Activated CD8-positive, alpha-beta T cell treated with anti-CD3 and anti-CD28 coated beads for 36 hours (primary cell): ENCODE measurements at regions not wholly inside any gene's neighbourhood (a gene's known extent, or its start where the extent isn't known, plus 50 kb on each side); places are given as distances from the start of the nearest gene placed in this dataset.

Experiments used
- ATAC-seq: fragments of 200-7000 bp; cut with Tn5 transposase; one replicate; pipeline ENCODE4 v1.10.0; 2021; ENCODE audit warnings: mild to moderate bottlenecking, moderate library complexity
- CTCF ChIA-PET: fragments of 350-600 bp; sonication (Branson Sonifier 250); formaldehyde crosslinking; loops from one replicate; lab custom pipeline; 2021; ENCODE audit warnings: antibody characterized with exemption; lab: Charles Lee
- POLR2A ChIA-PET: fragments of 350-600 bp; sonication (Branson Sonifier 250); formaldehyde crosslinking; loops from one replicate; lab custom pipeline; 2021; ENCODE audit warnings: antibody characterized with exemption; lab: Charles Lee
- DNase-seq: peaks from one replicate; pipeline ENCODE4 v3.0.0-alpha.2; 2020
- H3K27ac Mint-ChIP-seq: one replicate; pipeline ENCODE4 v1.8.0; 2021; ENCODE audit warnings: mild to moderate bottlenecking, mixed read lengths
- H3K27me3 Mint-ChIP-seq: one replicate; pipeline ENCODE4 v1.8.0; 2021; ENCODE audit warnings: mixed read lengths
- H3K36me3 Mint-ChIP-seq: one replicate; pipeline ENCODE4 v1.8.0; 2021; ENCODE audit warnings: low read depth, mixed read lengths
- H3K4me1 Mint-ChIP-seq: one replicate; pipeline ENCODE4 v1.8.0; 2021; ENCODE audit warnings: low read depth, mixed read lengths
- H3K4me3 Mint-ChIP-seq: one replicate; pipeline ENCODE4 v1.8.0; 2021; ENCODE audit warnings: mild to moderate bottlenecking, moderate library complexity, mixed read lengths
- H3K9me3 Mint-ChIP-seq: one replicate; pipeline ENCODE4 v1.8.0; 2021; ENCODE audit warnings: mixed read lengths
- CTCF ChIP-seq: fragments of 200-600 bp; IDR thresholded peaks from one replicate; pipeline ENCODE4 v1.8.0; 2022; ENCODE audit warnings: antibody characterized with exemption, mild to moderate bottlenecking
- intact Hi-C: fragments of 100-400 bp; cut with micrococcal nuclease; formaldehyde crosslinking; loops from one replicate; pipeline ENCODE4 v1.10.0; 2022

- H3K4me3 Mint-ChIP-seq = no peak overlapping the region
- CTCF ChIA-PET = interaction anchor here (1.0 kb wide), 1 partner anchor 21 kb away, joined by 3 read pairs; no protein-coding TSS in a partner anchor
Observed at GRCh38 chr2:128494307-128494639, 175.6 kb upstream of the HS6ST1 start.

GRCh38 chr2:128494640-128495321 is 176.1 kb upstream of the HS6ST1 start:
- no peak for ATAC-seq
- H3K4me1 Mint-ChIP-seq = no peaks in the 10 kb centered on the region
- peaks cover 2% of the 10 kb centered on the region for H3K27me3 Mint-ChIP-seq
- no peak for TF ChIP-seq CTCF
- CTCF ChIA-PET = interaction anchor here (1.0 kb wide), 1 partner anchor 21 kb away, joined by 3 read pairs; no protein-coding TSS in a partner anchor
- no peak overlapping the region for H3K4me3 Mint-ChIP-seq
- no peaks in the 10 kb centered on the region for H3K36me3 Mint-ChIP-seq
- POLR2A ChIA-PET = no interaction called here
- intact Hi-C loops = no loop called here
- H3K27ac Mint-ChIP-seq = no peak overlapping the region
- no peak for DNase-seq
- H3K9me3 Mint-ChIP-seq = peaks cover 1% of the 10 kb centered on the region

More at GRCh38 chr2:128494307-128494639, 175.6 kb upstream of the HS6ST1 start:
- POLR2A ChIA-PET = no interaction called here
- Mint-ChIP-seq H3K27me3 (peaks cover 4% of the 10 kb centered on the region), H3K4me1 (no peaks in the 10 kb centered on the region), H3K27ac (no peak overlapping the region), H3K36me3 (no peaks in the 10 kb centered on the region), H3K9me3 (peaks cover 1% of the 10 kb centered on the region)
- DNase-seq = no peak
- no peak for TF ChIP-seq CTCF
- intact Hi-C loops = no loop called here
- ATAC-seq = no peak

- H3K4me1 Mint-ChIP-seq = no peaks in the 10 kb centered on the region
- H3K36me3 Mint-ChIP-seq = no peaks in the 10 kb centered on the region
- ChIA-PET POLR2A (no interaction called here), CTCF (no interaction called here)
- H3K27ac Mint-ChIP-seq = no peak overlapping the region
- no peak overlapping the region for H3K4me3 Mint-ChIP-seq
- DNase-seq (no peak), ATAC-seq (no peak)
- TF ChIP-seq CTCF = no peak
- intact Hi-C loops = no loop called here
- no peaks in the 10 kb centered on the region for H3K27me3 Mint-ChIP-seq
- peaks cover 1% of the 10 kb centered on the region for H3K9me3 Mint-ChIP-seq
Observed at GRCh38 chr2:128495996-128496547, 177.4 kb upstream of the HS6ST1 start.

- POLR2A ChIA-PET = no interaction called here
- Mint-ChIP-seq H3K4me3 (no peak overlapping the region), H3K27ac (no peak overlapping the region), H3K36me3 (no peaks in the 10 kb centered on the region), H3K4me1 (no peaks in the 10 kb centered on the region), H3K27me3 (no peaks in the 10 kb centered on the region), H3K9me3 (peaks cover 1% of the 10 kb centered on the region)
- no peak for TF ChIP-seq CTCF
- no peak for DNase-seq
- no peak for ATAC-seq
- CTCF ChIA-PET = no interaction called here
- intact Hi-C loops = no loop called here
Observed at GRCh38 chr2:128496700-128497099, 178.0 kb upstream of the HS6ST1 start.

- no peaks in the 10 kb centered on the region for H3K36me3 Mint-ChIP-seq
- intact Hi-C loops = no loop called here
- no peaks in the 10 kb centered on the region for H3K4me1 Mint-ChIP-seq
- H3K27ac Mint-ChIP-seq = no peak overlapping the region
- ChIA-PET POLR2A (no interaction called here), CTCF (no interaction called here)
- DNase-seq (no peak), ATAC-seq (no peak)
- no peaks in the 10 kb centered on the region for H3K27me3 Mint-ChIP-seq
- no peak for TF ChIP-seq CTCF
- peaks cover 1% of the 10 kb centered on the region for H3K9me3 Mint-ChIP-seq
- no peak overlapping the region for H3K4me3 Mint-ChIP-seq
Observed at GRCh38 chr2:128497461-128497860, 178.8 kb upstream of the HS6ST1 start.
